GM21360 (cell line): ENCODE measurements at regions not wholly inside any gene's neighbourhood (a gene's known extent, or its start where the extent isn't known, plus 50 kb on each side); places are given as distances from the start of the nearest gene placed in this dataset.
"Not testable (repeated sequence)": the region's sequence is repeated elsewhere in the genome, so short reads cannot be mapped to it uniquely, and the experiment has no call there.

Experiments used
- ATAC-seq: cut with Tn5 transposase; IDR thresholded peaks from one replicate; pipeline ENCODE4 v1.9.1; 2021; ENCODE audit warnings: mild to moderate bottlenecking, moderate library complexity; ENCODE audit not compliant: unreplicated experiment

- ATAC-seq = not testable (repeated sequence)
These were observed 173.9 kb upstream of the C1orf87 start for GRCh38 chr1:60247467-60247866.

- ATAC-seq = no peak
These were observed 171.8 kb upstream of the C1orf87 start for GRCh38 chr1:60245324-60245723.

GRCh38 chr1:60244906-60245305, 171.3 kb upstream of the C1orf87 start:
- no peak for ATAC-seq

DNA sequence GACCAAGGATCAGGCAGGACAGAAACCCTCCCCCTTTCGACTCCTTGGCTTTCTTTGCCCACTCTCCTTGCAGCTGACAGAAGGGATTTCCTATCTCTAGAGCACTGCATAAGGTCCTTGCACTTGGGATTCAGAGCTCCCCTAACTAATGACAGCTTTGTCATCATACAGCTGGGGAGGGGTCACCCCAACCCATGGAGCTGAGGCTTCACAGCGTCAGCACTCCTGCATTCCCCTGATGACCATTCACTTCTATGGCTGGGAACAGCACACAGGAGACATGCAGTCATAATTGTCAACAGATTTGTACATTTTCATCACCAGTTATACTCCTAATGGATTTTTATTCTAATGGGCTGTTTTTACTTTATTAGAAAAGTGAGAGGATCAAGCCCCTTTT, 161.7 kb upstream of the C1orf87 start:
- ATAC-seq = no peak

GRCh38 chr1:60234776-60235175, 161.2 kb upstream of the C1orf87 start:
- no peak for ATAC-seq

DNA sequence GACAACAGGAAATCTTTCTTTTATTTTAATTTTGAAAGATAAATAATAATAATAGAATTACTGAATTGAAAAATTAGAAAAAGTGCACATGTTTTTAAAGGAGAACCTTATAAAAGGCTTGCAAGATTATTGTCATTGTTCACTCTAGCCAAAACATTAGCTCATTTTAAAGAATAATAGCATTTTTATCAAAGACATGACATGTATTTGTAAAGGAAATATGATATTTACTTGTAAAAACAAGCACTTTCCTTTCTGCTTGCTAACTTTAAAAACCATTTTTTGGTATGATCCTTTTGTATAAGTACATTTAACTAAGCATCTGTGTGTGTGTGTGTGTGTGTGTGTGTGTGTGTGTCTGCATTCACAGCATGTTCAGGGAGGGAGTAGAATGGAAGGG, 156.3 kb upstream of the C1orf87 start:
- ATAC-seq = no peak

DNA sequence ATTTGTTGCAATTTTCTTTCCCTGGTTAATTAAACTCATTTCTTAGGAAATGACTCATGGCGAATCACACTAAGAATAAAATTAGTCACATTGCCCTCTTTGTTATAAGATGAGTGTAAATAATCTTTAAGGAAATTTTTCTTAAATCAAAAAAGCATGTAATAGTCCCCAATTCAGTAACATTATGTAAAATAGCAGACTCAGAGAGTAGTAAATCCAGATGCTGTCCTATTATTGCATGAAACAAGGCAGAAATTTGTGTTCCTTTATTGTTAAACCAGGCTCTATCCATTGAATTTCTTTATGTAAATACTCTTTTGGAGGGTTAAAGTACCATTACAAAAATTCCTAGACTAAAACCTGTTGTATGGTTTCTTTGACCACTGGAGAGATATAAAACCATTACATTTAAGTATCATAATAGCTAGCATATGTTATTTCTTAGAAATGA, 154.5 kb upstream of the C1orf87 start:
- no peak for ATAC-seq

- ATAC-seq = no peak
These were observed 154.0 kb upstream of the C1orf87 start for GRCh38 chr1:60227601-60228000.

DNA sequence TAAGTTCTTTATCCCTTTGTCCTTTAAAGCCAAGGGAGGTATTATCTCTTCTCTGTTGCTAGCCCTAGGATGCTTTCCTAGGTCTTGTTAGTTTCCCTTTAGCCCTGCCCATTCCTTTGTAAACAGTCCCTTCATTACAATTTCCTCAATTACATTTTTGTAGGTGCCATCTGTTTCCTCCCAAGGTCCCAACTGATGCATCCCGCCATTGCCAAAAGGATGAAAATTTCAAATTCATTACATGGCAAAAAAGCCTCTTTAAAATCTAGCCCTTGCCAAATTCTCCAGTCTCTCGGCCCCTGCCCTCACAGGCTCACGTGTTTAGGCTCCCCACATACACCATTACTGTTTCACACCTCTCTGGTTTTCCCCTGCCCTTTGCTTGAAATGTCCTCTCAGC, 151.9 kb upstream of the C1orf87 start:
- no peak for ATAC-seq

DNA sequence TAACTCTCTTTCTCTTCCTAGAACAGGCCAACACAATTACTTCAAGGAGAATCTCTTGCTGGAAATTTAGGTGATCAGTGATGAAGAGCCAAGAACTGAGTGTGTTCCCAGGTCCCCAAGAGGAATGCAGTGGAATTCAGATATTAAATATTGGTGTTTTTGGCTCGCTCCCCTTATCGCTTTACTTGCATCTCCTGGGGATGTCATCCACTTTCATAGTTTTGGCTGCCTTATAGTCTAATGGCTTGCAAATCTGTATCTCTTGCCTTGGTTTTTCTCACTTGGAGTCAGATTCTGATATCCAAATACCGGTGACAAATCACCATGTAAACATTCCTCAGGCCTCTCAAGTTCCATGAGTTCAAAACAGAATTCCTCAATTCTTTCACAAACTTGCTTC, 151.0 kb upstream of the C1orf87 start:
- no peak for ATAC-seq

DNA sequence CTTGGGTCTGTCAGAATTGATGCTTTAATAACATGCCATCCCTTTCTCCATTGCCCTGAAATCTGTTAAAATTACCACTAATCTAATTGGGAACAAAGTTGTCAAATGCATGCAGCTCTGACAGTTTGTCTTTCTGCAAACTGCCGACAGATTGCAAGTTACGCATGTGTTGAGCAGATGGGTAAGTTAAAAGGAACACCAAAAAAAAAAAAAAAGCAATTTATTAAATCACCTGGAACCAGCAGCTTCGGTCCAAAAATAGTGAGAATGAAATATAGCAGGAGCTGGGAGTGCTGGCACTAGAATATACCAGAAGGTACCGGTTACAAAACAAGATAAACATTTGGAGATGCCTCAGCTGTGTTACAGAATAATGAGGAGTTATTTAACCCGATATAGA, 149.6 kb upstream of the C1orf87 start:
- no peak for ATAC-seq

GRCh38 chr1:60222360-60223115, 149.0 kb upstream of the C1orf87 start:
- ATAC-seq = no peak

DNA sequence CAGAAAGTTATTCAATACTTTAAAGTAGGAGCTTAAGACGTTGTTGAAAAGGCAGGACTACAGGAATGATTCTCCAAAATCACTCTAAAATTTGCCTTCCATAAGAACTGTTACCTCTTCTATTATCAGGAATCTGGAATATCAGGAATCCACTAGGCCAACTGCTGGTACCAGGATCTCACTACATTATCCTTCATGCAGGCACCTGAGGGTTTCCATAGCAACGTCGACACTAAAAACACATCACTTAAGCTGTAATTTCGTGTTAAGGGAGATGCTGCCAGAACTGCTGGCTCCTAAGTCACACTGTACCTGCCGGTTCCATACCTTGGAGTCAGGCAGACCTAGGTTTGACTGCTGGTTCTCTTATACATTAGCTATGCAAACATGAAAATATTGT, 139.7 kb upstream of the C1orf87 start:
- no peak for ATAC-seq

DNA sequence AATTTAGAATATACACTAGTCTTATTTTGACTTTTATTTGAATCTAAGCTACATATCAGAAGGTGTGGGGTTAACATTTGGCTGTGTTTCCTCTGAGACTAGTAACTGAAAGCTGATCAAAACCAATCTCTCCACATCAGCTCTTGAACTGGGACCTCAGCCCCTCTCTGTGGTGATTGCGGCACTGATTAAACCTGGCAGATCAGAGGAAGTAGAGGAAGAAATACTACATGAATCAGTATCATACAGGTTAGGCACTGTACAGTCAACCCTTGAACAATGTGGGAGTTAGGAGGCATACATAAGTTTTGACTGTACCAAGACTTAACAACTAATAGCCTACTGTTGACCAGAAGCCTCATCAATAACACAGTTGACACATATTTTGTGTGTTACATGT, 122.5 kb upstream of the C1orf87 start:
- no peak for ATAC-seq

GRCh38 chr1:60185684-60186083, 112.1 kb upstream of the C1orf87 start:
- ATAC-seq = no peak

DNA sequence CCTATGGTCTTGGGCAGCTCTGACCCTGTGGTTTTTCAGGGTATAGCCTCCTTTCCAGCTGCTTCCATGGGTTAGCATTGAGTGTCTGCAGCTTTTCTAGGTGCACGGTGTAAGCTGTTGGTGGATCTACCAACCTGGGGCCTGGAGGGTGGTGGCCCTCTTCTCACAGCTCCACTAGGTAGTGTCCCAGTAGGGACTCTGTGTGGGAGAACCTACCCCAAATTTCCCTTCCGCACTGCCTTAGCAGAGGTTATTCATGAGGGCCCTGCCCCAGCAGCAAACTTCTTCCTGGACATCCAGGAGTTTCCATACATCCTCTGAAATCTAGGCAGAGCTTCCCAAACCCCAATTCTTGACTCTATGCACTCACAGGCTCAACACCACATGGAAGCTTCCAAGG, 111.0 kb upstream of the C1orf87 start:
- no peak for ATAC-seq

- ATAC-seq = no peak
These were observed 100.3 kb upstream of the C1orf87 start for GRCh38 chr1:60173729-60174505.

DNA sequence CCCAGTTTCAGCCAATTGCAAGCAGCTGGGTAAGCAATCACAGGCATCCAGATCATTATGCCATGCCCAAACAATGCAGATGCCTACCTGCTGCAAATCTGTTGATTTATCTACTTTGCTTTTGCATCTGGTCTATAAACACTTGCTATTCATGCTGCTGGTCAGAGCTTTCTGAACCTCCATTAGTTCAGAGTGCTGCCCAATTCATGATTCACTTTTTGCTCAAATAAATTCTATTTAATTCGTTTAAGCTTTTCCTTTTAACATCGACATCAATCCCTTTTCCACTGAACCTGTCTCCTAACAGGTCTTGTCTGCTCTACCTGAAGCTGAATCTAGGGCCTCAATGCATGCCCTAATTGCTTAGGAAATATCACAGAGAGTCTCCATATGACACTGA, 99.4 kb upstream of the C1orf87 start:
- no peak for ATAC-seq

GRCh38 chr1:60171801-60172200, 98.2 kb upstream of the C1orf87 start:
- no peak for ATAC-seq

- no peak for ATAC-seq
These were observed 97.1 kb upstream of the C1orf87 start for GRCh38 chr1:60170709-60171108.

GRCh38 chr1:60169206-60169605, 95.6 kb upstream of the C1orf87 start:
- ATAC-seq = no peak

GRCh38 chr1:60162936-60163335, 89.4 kb upstream of the C1orf87 start:
- no peak for ATAC-seq
